ENCODE measurements at regions not wholly inside any gene's neighbourhood (a gene's known extent, or its start where the extent isn't known, plus 50 kb on each side); places are given as distances from the start of the nearest gene placed in this dataset.

DNA sequence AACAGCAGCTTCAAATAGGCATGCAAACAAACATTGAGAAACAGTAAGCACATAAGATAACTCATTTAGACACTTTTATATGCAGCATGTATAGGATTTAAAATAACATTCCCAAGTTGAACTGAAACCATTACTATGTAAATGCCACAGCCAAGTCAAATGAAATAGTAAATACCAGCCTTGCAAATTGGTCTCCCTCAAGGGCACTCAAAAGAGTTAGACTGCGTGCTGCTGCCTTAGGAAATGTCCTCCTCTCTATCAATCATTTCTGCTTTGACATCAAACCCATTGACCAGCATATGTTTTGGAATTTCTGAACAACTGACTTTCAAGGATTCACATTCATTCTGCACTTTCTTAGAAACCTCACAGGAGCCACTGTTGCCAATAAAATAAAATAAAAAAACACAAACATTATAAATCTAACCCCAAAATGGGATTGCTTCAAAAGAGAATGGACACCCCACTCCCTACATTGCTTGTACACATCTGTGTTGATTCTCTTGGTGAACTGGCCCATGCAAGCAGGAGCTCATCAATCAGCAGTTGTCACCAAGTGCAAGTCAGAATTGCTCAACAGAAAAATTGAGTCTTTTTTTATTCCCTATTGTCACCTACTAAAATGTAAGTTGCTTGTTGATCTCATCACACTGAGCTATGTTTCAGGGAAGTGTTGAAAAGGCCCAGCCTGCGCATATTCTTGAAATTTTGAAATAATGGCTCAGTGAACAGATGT is 256.2 kb downstream of the DAD1 start:
- Histone ChIP-seq H3K4me3 (ENCODE audit: low read length) (no peak overlapping the region), H3K9me3 (ENCODE audit: control insufficient read depth, low read length) (no peaks in the 10 kb centered on the region), H3K36me3 (ENCODE audit: control insufficient read depth, insufficient read depth, low read length) (no peaks in the 10 kb centered on the region), H3K27me3 (ENCODE audit: control insufficient read depth, insufficient read depth, low read length) (no peaks in the 10 kb centered on the region), H3K9ac (ENCODE audit: low read length) (no peak overlapping the region), H3K4me1 (ENCODE audit: control insufficient read depth, insufficient read depth, low read length) (peaks cover 31% of the 10 kb centered on the region)

DNA sequence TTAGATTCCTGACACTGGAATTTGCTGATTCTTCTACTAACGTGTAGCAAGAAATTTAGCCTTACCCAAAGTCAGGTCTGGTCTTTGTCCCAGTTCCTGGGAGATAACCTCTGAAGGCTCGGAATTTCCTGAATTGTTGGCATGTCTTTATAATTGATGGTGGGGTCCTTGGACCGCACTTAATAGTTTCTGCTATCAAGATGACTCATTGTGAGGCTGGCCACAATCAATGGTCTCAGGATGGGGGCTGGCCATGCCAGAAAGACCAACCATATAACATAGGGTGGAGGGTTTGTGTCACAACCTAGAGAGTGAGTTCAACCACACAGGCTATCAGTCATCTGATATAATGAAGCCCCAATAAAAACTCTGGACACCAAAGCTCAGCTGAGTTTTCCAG is 259.7 kb downstream of the DAD1 start:
- Histone ChIP-seq H3K9ac (ENCODE audit: low read length) (no peak overlapping the region), H3K36me3 (ENCODE audit: control insufficient read depth, insufficient read depth, low read length) (no peaks in the 10 kb centered on the region), H3K9me3 (ENCODE audit: control insufficient read depth, low read length) (no peaks in the 10 kb centered on the region), H3K4me3 (ENCODE audit: low read length) (no peak overlapping the region), H3K4me1 (ENCODE audit: control insufficient read depth, insufficient read depth, low read length) (peaks cover 12% of the 10 kb centered on the region), H3K27me3 (ENCODE audit: control insufficient read depth, insufficient read depth, low read length) (no peaks in the 10 kb centered on the region)

DNA sequence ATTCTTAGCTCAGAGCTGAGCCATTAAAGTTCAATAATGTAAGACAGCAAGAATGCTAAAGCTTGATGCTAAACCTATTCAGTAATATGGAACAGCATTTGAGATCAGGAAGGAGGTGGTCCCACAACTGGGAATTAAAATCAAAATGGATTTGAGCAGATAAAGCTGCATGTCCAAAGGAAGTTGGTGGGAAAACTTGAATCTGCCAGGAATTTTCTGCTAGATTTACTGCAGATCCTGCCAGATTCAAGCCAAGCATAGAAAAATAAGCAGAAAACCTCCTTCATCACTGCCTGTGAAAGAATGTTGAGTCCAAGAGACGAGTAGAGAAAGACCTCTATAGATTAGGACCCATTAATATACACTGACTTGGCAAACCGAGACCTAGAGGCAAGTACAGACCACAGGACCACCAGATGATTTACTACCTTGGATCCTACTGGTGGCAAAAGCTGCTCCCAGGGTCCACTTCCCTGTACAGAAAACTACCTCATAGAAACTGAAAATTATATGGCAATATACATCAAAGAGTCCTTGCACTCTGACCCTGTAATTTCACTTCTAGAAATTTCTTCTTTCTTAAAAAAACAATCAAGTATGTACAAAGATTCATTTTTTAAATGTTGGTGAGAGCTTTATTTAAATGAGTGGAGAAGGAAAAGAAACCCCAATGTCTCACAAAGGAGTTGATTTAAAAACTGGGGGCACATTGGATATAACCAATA is 263.2 kb downstream of the DAD1 start:
- no peaks in the 10 kb centered on the region for H3K9me3 ChIP-seq (ENCODE audit: control insufficient read depth, low read length)
- no peak overlapping the region for H3K9ac ChIP-seq (ENCODE audit: low read length)
- no peaks in the 10 kb centered on the region for H3K4me1 ChIP-seq (ENCODE audit: control insufficient read depth, insufficient read depth, low read length)
- no peaks in the 10 kb centered on the region for H3K27me3 ChIP-seq (ENCODE audit: control insufficient read depth, insufficient read depth, low read length)
- H3K4me3 ChIP-seq (ENCODE audit: low read length): no peak overlapping the region
- no peaks in the 10 kb centered on the region for H3K36me3 ChIP-seq (ENCODE audit: control insufficient read depth, insufficient read depth, low read length)

DNA sequence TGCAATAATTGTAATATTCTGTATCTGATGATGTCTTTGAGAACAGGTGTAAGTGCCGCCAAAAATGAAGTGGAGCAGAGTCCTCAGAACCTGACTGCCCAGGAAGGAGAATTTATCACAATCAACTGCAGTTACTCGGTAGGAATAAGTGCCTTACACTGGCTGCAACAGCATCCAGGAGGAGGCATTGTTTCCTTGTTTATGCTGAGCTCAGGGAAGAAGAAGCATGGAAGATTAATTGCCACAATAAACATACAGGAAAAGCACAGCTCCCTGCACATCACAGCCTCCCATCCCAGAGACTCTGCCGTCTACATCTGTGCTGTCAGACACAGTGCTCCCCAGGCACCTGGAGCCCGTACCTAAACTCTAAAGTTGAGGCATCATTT is 268.7 kb downstream of the DAD1 start:
- H3K4me3 ChIP-seq (ENCODE audit: low read length): no peak overlapping the region
- no peak overlapping the region for H3K9ac ChIP-seq (ENCODE audit: low read length)
- no peaks in the 10 kb centered on the region for H3K9me3 ChIP-seq (ENCODE audit: control insufficient read depth, low read length)
- no peaks in the 10 kb centered on the region for H3K27me3 ChIP-seq (ENCODE audit: control insufficient read depth, insufficient read depth, low read length)
- H3K36me3 ChIP-seq (ENCODE audit: control insufficient read depth, insufficient read depth, low read length): no peaks in the 10 kb centered on the region
- no peaks in the 10 kb centered on the region for H3K4me1 ChIP-seq (ENCODE audit: control insufficient read depth, insufficient read depth, low read length)

DNA sequence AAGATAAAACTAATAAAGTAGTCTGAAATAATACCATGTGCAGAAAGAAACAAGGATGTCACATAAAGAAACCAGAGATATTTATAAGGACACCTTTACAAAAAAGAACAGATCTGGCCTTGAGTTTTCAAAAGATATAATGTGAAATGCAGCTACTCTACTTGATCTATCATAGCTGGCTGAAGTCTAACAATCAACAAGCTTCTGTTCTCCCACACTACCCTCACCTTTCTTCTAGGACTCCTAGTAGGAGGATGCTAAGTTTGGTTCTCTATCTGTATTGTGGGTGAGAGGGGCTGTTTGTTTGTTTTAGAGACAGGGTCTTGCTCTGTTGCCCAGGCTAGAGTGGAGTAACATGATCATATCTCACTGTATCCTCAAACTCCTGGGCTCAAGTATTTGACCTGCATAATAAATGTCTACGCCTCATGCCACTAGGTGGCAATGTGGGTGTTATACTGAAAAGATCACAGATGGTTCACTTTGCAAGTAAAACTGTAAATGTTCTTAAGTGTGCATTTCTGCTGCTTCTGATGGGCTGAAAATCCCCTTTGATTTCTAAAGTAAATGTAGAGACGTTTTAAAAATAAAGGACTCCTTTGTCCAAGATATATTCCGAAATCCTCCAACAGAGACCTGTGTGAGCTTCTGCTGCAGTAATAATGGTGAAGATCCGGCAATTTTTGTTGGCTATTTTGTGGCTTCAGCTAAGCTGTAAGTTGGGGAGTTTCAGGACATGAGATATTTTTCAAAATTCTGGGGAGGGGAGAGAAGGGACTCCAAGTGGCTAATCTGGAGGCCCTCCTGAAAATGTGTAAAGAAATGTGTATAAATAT is 269.3 kb downstream of the DAD1 start:
- Histone ChIP-seq H3K4me3 (ENCODE audit: low read length) (no peak overlapping the region), H3K4me1 (ENCODE audit: control insufficient read depth, insufficient read depth, low read length) (no peaks in the 10 kb centered on the region), H3K27me3 (ENCODE audit: control insufficient read depth, insufficient read depth, low read length) (no peaks in the 10 kb centered on the region), H3K36me3 (ENCODE audit: control insufficient read depth, insufficient read depth, low read length) (no peaks in the 10 kb centered on the region), H3K9ac (ENCODE audit: low read length) (no peak overlapping the region), H3K9me3 (ENCODE audit: control insufficient read depth, low read length) (no peaks in the 10 kb centered on the region)

DNA sequence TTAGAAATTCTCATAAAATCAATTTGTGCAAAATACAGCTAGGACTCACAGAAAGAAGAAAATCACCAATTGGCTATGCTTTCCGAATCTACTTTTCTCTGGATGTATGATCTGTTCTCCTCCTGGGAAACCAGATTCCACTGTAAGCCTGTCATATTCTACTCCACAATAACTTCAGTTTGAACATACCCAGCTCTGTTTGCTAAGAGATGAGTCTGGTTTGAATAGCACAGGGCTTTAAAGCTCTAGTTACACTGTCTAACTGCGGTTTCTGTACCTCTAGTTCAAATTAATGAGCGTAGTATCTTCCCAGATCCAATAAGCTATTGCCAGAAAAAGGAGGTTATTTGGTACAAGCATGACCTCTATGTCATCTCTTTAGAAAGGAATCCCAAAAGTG is 270.1 kb downstream of the DAD1 start:
- H3K4me3 ChIP-seq (ENCODE audit: low read length): no peak overlapping the region
- H3K9me3 ChIP-seq (ENCODE audit: control insufficient read depth, low read length): no peaks in the 10 kb centered on the region
- no peak overlapping the region for H3K9ac ChIP-seq (ENCODE audit: low read length)
- H3K36me3 ChIP-seq (ENCODE audit: control insufficient read depth, insufficient read depth, low read length): no peaks in the 10 kb centered on the region
- H3K27me3 ChIP-seq (ENCODE audit: control insufficient read depth, insufficient read depth, low read length): no peaks in the 10 kb centered on the region
- no peaks in the 10 kb centered on the region for H3K4me1 ChIP-seq (ENCODE audit: control insufficient read depth, insufficient read depth, low read length)

DNA sequence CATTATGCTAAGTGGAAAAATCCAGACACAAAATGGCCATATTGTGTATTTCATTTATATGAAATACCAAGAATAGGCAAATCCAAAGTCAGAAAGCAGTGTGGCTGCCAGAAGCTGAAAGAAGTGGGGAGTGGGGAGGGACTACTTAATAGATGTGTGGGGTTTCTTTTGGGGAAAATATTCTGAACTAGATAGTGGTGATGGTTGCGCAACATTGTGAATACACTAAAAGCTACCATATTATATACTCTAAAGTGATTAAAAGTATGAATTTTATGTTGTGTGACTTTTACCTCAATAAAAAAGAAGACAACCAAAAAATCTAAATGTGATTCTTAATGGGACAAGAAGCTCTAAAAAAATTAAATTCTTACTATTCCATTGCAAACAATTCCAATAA is 272.6 kb downstream of the DAD1 start:
- Histone ChIP-seq H3K4me3 (ENCODE audit: low read length) (no peak overlapping the region), H3K4me1 (ENCODE audit: control insufficient read depth, insufficient read depth, low read length) (no peaks in the 10 kb centered on the region), H3K9ac (ENCODE audit: low read length) (no peak overlapping the region), H3K9me3 (ENCODE audit: control insufficient read depth, low read length) (no peaks in the 10 kb centered on the region), H3K36me3 (ENCODE audit: control insufficient read depth, insufficient read depth, low read length) (no peaks in the 10 kb centered on the region), H3K27me3 (ENCODE audit: control insufficient read depth, insufficient read depth, low read length) (no peaks in the 10 kb centered on the region)

DNA sequence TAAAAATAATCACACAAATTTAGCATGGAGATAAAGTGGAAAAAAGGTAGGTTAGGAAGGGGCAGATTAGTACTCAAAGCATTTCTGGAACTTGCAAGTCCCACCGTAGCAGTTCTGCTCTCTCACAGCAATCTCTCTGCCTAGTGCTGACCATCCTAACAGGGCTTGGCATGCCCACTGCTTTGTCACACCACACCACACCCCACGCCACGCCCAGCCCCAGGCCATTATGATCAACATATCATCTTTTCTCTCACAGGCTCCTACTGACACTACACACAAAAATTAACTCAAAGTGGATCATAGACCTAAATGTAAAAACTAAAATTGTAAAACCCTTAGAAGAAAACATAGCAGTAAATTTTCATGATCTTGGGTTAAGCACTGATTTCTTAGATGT is 273.7 kb downstream of the DAD1 start:
- H3K9me3 ChIP-seq (ENCODE audit: control insufficient read depth, low read length): no peaks in the 10 kb centered on the region
- H3K27me3 ChIP-seq (ENCODE audit: control insufficient read depth, insufficient read depth, low read length): no peaks in the 10 kb centered on the region
- H3K4me1 ChIP-seq (ENCODE audit: control insufficient read depth, insufficient read depth, low read length): no peaks in the 10 kb centered on the region
- H3K36me3 ChIP-seq (ENCODE audit: control insufficient read depth, insufficient read depth, low read length): no peaks in the 10 kb centered on the region
- H3K9ac ChIP-seq (ENCODE audit: low read length): no peak overlapping the region
- no peak overlapping the region for H3K4me3 ChIP-seq (ENCODE audit: low read length)

DNA sequence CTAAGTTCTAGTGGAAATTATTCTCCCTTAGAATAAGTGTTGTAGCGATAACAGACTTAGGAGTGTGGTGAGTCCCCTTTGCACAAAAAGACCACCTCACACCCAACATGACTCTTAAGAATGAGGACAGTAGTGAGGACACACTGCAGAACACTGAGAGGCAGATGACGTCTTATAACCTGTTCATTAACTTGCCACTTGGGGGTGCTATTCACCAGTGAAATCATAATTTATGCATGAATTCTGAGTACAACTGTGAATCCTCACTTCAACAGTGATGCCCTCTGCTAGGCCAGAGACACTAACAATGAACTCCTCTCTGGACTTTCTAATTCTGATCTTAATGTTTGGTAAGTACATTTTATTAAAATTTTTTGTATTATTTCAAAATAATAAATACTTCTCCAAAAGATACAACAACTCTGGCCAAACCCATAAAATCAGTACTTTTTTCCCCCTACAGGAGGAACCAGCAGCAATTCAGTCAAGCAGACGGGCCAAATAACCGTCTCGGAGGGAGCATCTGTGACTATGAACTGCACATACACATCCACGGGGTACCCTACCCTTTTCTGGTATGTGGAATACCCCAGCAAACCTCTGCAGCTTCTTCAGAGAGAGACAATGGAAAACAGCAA is 274.7 kb downstream of the DAD1 start:
- Histone ChIP-seq H3K4me3 (ENCODE audit: low read length) (no peak overlapping the region), H3K9ac (ENCODE audit: low read length) (no peak overlapping the region)

DNA sequence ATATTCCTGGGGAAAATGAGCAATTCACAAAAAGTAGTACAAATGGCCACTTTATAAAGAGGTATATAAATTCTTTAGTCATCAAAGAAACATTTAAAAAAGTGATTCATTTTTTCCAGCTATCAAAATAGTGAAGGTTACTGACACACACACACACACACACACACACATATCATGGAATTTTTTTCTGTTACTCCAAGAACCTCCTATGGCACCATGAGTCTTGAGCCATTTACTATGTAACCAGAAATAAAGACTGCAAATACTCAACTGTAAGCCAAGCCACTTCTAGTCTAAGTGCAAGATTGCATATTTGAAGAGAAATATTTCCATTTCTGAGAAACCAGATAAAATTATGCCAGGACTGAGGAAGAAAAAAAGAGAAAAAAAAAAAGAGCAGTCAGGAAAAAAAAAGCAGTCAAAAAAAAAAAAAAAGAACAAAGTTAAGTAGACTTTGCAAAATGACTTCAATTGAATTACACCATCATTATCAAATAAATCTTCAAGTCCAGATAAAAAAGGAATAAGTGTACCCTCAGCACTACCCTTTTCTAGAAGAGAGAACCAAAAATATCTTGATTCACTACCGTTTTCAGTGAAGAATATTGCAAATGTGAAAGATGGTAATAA is 275.7 kb downstream of the DAD1 start:
- Histone ChIP-seq H3K36me3 (ENCODE audit: control insufficient read depth, insufficient read depth, low read length) (no peaks in the 10 kb centered on the region), H3K4me3 (ENCODE audit: low read length) (no peak overlapping the region), H3K27me3 (ENCODE audit: control insufficient read depth, insufficient read depth, low read length) (no peaks in the 10 kb centered on the region), H3K9me3 (ENCODE audit: control insufficient read depth, low read length) (no peaks in the 10 kb centered on the region), H3K4me1 (ENCODE audit: control insufficient read depth, insufficient read depth, low read length) (no peaks in the 10 kb centered on the region), H3K9ac (ENCODE audit: low read length) (no peak overlapping the region)

More for the DNA sequence above, 274.7 kb downstream of the DAD1 start:
- Histone ChIP-seq H3K9me3 (ENCODE audit: control insufficient read depth, low read length) (no peaks in the 10 kb centered on the region), H3K36me3 (ENCODE audit: control insufficient read depth, insufficient read depth, low read length) (no peaks in the 10 kb centered on the region), H3K4me1 (ENCODE audit: control insufficient read depth, insufficient read depth, low read length) (no peaks in the 10 kb centered on the region), H3K27me3 (ENCODE audit: control insufficient read depth, insufficient read depth, low read length) (no peaks in the 10 kb centered on the region)

DNA sequence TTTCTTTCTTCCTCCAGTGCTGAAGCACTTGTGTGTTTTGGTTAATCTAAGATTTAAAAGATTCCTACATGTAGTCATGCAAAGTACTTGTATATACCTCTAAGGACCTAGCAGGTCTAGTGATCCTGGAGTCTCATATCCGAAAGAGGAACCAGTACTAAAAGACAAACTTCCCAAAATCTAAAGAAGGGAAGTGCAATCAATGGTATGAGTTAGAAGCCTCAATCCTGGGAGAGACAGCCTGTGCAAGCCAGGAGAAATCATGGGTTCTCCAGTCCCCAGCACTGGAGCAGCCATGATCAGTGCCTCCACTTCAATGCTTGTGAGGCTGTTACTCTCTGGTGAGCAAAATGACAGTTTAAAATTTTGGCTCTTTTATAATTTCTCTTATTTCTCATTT is 277.4 kb downstream of the DAD1 start:
- Histone ChIP-seq H3K4me3 (ENCODE audit: low read length) (no peak overlapping the region), H3K9ac (ENCODE audit: low read length) (no peak overlapping the region), H3K36me3 (ENCODE audit: control insufficient read depth, insufficient read depth, low read length) (no peaks in the 10 kb centered on the region), H3K27me3 (ENCODE audit: control insufficient read depth, insufficient read depth, low read length) (no peaks in the 10 kb centered on the region), H3K9me3 (ENCODE audit: control insufficient read depth, low read length) (no peaks in the 10 kb centered on the region), H3K4me1 (ENCODE audit: control insufficient read depth, insufficient read depth, low read length) (no peaks in the 10 kb centered on the region)

Measured in mucosa of stomach (tissue), 1 donor.